Left lung (tissue), 4 donors: ENCODE measurements at regions not wholly inside any gene's neighbourhood (a gene's known extent, or its start where the extent isn't known, plus 50 kb on each side); places are given as distances from the start of the nearest gene placed in this dataset.

Source experiments
- ATAC-seq: fragments of 200-7000 bp; cut with Tn5 transposase; one replicate; pipeline ENCODE4 v1.9.1; 2020; ENCODE audit warnings: moderate library complexity
- DNase-seq, 4 donors: peaks; one replicate each; pipeline ENCODE4 v3.0.0-alpha.2; 2013 to 2020
- H3K27ac ChIP-seq, 2 donors: fragments of 200-600 bp; sonication (generic) in 1 of 2; one replicate each; pipeline versions ENCODE4 v1.5.0 to v1.8.0; 2020 to 2021
- H3K27me3 ChIP-seq, 2 donors: fragments of 200-600 bp; sonication (generic) in 1 of 2; one replicate each; pipeline versions ENCODE4 v1.5.0 to v1.8.0; 2020 to 2021
- H3K36me3 ChIP-seq, 2 donors: fragments of 200-600 bp; sonication (generic) in 1 of 2; one replicate each; pipeline versions ENCODE4 v1.5.0 to v1.8.0; 2020 to 2021
- H3K4me1 ChIP-seq, 2 donors: fragments of 200-600 bp; one replicate each; pipeline ENCODE4 v1.8.0; 2021
- H3K4me3 ChIP-seq, 2 donors: fragments of 200-600 bp; sonication (generic) in 1 of 2; one replicate each; pipeline versions ENCODE4 v1.5.0 to v1.8.0; 2020 to 2021; ENCODE audit warnings: mild to moderate bottlenecking in 1 of 2
- H3K9me3 ChIP-seq, 2 donors: fragments of 200-600 bp; sonication (generic) in 1 of 2; one replicate each; pipeline versions ENCODE4 v1.5.0 to v1.8.0; 2020 to 2021
- CTCF ChIP-seq, 2 donors: fragments of 200-600 bp; sonication (generic) in 1 of 2; IDR thresholded peaks; one replicate each; pipeline versions ENCODE4 v1.5.0 to v1.8.0; 2021; ENCODE audit warnings: antibody characterized with exemption in 2 of 2
- intact Hi-C, 2 donors: fragments of 100-400 bp; cut with DNase I; formaldehyde crosslinking; loops; one replicate each; pipeline versions ENCODE4 v1.11.2 to v1.14.2; 2022
- donor health status: DM: no; HTN: yes; CAD: no.
- donor health status: DM: no; HTN: no; CAD: no.

DNA sequence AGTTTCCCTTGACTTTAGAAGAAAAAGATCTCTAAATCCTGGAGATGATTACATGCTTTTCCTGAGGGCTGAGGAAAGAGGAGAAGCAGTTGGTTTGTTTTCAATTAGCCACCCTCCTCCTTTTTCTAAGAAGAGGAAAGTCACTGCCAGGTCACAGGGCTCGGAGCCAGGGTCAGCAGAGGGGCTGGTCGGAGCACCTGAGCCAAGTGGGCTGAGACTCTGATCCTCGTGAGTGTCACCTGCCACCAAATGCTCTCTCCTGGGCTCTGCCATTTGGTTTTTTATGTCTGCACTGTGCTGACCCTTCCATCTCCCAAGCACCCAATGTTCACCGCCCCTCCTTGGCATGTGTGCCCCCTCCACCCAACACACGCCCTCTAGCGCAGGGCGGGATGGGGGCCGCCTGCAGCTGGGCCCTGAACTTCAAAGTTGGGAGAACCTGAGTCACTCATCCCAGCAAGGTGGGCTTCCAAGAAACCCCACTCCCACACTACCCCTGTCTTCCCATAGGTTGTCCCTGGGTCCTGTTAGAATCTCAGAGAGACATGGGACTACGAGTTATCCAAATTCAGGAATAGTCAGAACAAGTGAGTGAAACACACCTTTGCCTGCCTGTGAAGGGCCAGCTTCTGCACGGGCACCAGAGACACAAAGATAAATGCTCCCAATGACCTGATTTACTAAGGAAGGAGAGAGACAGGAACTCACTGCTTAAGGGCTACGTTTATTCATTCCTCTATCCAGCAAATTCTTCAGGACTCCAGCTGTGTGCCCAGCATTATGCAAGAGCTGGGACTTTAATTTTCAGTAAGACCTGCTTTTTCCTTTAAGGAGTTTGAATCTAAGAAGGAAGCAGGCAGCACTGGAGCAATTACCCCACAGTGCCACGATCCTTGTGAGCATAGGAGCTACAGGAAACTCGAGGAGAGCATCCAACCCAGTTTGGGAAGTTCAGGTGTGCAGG lies 127.5 kb downstream of the RHOU start:
- Histone ChIP-seq H3K4me1 (peaks cover 0 to 18% of the 10 kb centered on the region in 2 donors), H3K4me3 (no peak overlapping the region), H3K9me3 (no peaks in the 10 kb centered on the region), H3K36me3 (no peaks in the 10 kb centered on the region), H3K27me3 (no peaks in the 10 kb centered on the region), H3K27ac (no peak overlapping the region)
- DNase-seq (no peak), ATAC-seq (no peak)
- TF ChIP-seq CTCF (IDR thresholded peaks at IDR 0.05), result no peak
- intact Hi-C loops, result no loop called here

DNA sequence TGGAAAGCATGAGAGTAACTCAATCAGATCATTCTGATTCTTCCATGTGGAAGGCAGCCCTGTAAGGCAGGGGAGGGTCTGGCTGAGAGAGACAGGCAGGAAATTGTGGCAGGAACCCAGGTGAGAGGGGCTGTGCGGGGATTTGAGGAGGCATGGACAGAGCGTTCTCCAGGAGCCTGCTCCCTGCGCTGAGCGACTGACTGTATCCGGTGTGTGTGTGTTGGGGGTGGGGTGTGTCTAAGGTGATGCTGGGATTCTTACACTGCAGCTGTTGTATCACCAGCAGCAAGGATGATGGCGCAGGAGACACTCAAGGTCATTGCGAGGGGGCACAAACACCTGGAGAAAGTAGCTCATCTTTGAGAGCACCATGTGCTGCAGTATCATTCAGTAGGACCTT lies 128.5 kb downstream of the RHOU start:
- peaks cover 0 to 18% of the 10 kb centered on the region in 2 donors for H3K4me1 ChIP-seq

DNA sequence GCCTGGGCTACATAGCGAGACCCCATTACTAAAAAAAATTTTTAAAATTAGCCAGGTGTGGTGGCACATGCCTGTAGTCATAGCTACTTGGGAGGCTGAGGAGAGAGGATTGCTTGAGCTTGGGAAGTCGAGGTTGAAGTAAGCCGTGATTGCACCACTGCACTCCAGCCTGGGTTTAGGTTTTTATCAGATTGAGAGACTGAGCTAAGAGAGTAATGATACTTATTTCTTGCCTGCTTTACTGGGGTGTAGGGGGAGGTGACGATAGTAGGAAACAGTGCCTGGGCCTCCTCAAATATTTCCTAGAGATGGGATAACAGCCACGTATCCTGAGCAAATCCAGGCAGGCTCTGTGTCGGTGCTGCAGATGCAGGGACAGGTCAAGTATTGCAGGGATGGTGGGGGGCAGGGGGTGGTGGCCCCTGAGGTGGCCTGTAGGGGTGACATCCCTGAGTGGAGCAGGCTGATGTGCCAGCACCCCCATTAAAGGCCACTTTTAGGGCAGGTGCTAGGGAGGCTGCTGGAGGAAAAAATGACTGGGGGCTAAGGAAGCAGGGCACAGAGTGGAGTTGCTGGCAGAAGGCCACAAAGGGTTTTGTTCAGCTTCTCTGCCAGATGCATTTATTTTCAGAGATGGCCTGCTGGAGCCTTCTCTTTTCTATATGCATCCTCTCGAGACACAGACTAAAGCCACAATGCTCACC lies 130.5 kb downstream of the RHOU start:
- ATAC-seq, result no peak
- no peaks in the 10 kb centered on the region for H3K9me3 ChIP-seq
- H3K27me3 ChIP-seq, result no peaks in the 10 kb centered on the region
- peaks cover 0 to 18% of the 10 kb centered on the region in 2 donors for H3K4me1 ChIP-seq
- no peak overlapping the region for H3K4me3 ChIP-seq
- intact Hi-C loops, result no loop called here
- no peak overlapping the region for H3K27ac ChIP-seq
- H3K36me3 ChIP-seq, result no peaks in the 10 kb centered on the region
- TF ChIP-seq CTCF (IDR thresholded peaks at IDR 0.05), result no peak
- DNase-seq, result no peak

More for the DNA sequence above, 128.5 kb downstream of the RHOU start:
- no peaks in the 10 kb centered on the region for H3K27me3 ChIP-seq
- H3K9me3 ChIP-seq, result no peaks in the 10 kb centered on the region
- DNase-seq (no peak), ATAC-seq (no peak)
- H3K36me3 ChIP-seq, result no peaks in the 10 kb centered on the region
- H3K27ac ChIP-seq, result no peak overlapping the region
- no peak for TF ChIP-seq CTCF (IDR thresholded peaks at IDR 0.05)
- no peak overlapping the region for H3K4me3 ChIP-seq
- intact Hi-C loops, result no loop called here

GRCh38 chr1:228866468-228866867 lies 131.2 kb downstream of the RHOU start:
- Histone ChIP-seq H3K27me3 (no peaks in the 10 kb centered on the region), H3K4me3 (no peak overlapping the region), H3K36me3 (no peaks in the 10 kb centered on the region), H3K27ac (no peak overlapping the region), H3K4me1 (peaks cover 0 to 15% of the 10 kb centered on the region in 2 donors), H3K9me3 (no peaks in the 10 kb centered on the region)
- no peak for TF ChIP-seq CTCF (IDR thresholded peaks at IDR 0.05)
- no peak for DNase-seq
- no peak for ATAC-seq
- intact Hi-C loops, result no loop called here
